ENCODE measurements at regions not wholly inside any gene's neighbourhood (a gene's known extent, or its start where the extent isn't known, plus 50 kb on each side); places are given as distances from the start of the nearest gene placed in this dataset.

GRCh38 chr2:3132966-3133365 lies 244.7 kb downstream of the EIPR1 start:
- Histone ChIP-seq H3K36me3 (ENCODE audit: insufficient read depth, low read length) (no peaks in the 10 kb centered on the region), H3K27me3 (ENCODE audit: insufficient read depth, low read length) (no peaks in the 10 kb centered on the region), H2AFZ (ENCODE audit: low read length) (no peak overlapping the region), H4K20me1 (ENCODE audit: insufficient read depth, low read length) (no peaks in the 10 kb centered on the region), H3K4me1 (ENCODE audit: insufficient read depth, low read length) (no peaks in the 10 kb centered on the region), H3K4me3 (ENCODE audit: insufficient read depth, low read length) (no peak overlapping the region), H3K4me2 (ENCODE audit: insufficient read depth, low read length) (no peak overlapping the region), H3K79me2 (ENCODE audit: insufficient read depth, low read length) (no peaks in the 10 kb centered on the region), H3K27ac (ENCODE audit: low read depth, low read length) (no peak overlapping the region), H3K9me3 (ENCODE audit: low read depth, low read length) (no peaks in the 10 kb centered on the region)
- no peak for DNase-seq (ENCODE audit: insufficient read length, low spot score, missing footprints)
- TF ChIP-seq CTCF (IDR thresholded peaks at IDR 0.05; ENCODE audit: extremely low read depth, low read depth, low read length): no peak

GRCh38 chr2:3132466-3132865 lies 245.2 kb downstream of the EIPR1 start:
- DNase-seq (ENCODE audit: insufficient read length, low spot score, missing footprints): no peak
- Histone ChIP-seq H3K27me3 (ENCODE audit: insufficient read depth, low read length) (no peaks in the 10 kb centered on the region), H3K4me3 (ENCODE audit: insufficient read depth, low read length) (no peak overlapping the region), H3K36me3 (ENCODE audit: insufficient read depth, low read length) (no peaks in the 10 kb centered on the region), H3K79me2 (ENCODE audit: insufficient read depth, low read length) (no peaks in the 10 kb centered on the region), H3K4me2 (ENCODE audit: insufficient read depth, low read length) (no peak overlapping the region), H4K20me1 (ENCODE audit: insufficient read depth, low read length) (no peaks in the 10 kb centered on the region), H3K9me3 (ENCODE audit: low read depth, low read length) (no peaks in the 10 kb centered on the region), H3K4me1 (ENCODE audit: insufficient read depth, low read length) (no peaks in the 10 kb centered on the region), H3K27ac (ENCODE audit: low read depth, low read length) (no peak overlapping the region), H2AFZ (ENCODE audit: low read length) (no peak overlapping the region)
- TF ChIP-seq CTCF (IDR thresholded peaks at IDR 0.05; ENCODE audit: extremely low read depth, low read depth, low read length): no peak

- Histone ChIP-seq H3K36me3 (ENCODE audit: insufficient read depth, low read length) (no peaks in the 10 kb centered on the region), H3K4me1 (ENCODE audit: insufficient read depth, low read length) (no peaks in the 10 kb centered on the region), H3K79me2 (ENCODE audit: insufficient read depth, low read length) (no peaks in the 10 kb centered on the region), H2AFZ (ENCODE audit: low read length) (peak overlapping the region; percentile 41), H3K4me2 (ENCODE audit: insufficient read depth, low read length) (peak overlapping the region; percentile 43), H4K20me1 (ENCODE audit: insufficient read depth, low read length) (no peaks in the 10 kb centered on the region), H3K27ac (ENCODE audit: low read depth, low read length) (no peak overlapping the region), H3K4me3 (ENCODE audit: insufficient read depth, low read length) (peak overlapping the region; percentile 28), H3K9me3 (ENCODE audit: low read depth, low read length) (no peaks in the 10 kb centered on the region), H3K27me3 (ENCODE audit: insufficient read depth, low read length) (no peaks in the 10 kb centered on the region)
- no peak for TF ChIP-seq CTCF (IDR thresholded peaks at IDR 0.05; ENCODE audit: extremely low read depth, low read depth, low read length)
- DNase-seq (ENCODE audit: insufficient read length, low spot score, missing footprints): no peak
Observed at GRCh38 chr2:3131636-3132326, 245.8 kb downstream of the EIPR1 start.

GRCh38 chr2:3130889-3131635 lies 246.6 kb downstream of the EIPR1 start:
- Histone ChIP-seq H4K20me1 (ENCODE audit: insufficient read depth, low read length) (no peaks in the 10 kb centered on the region), H3K27me3 (ENCODE audit: insufficient read depth, low read length) (no peaks in the 10 kb centered on the region), H3K79me2 (ENCODE audit: insufficient read depth, low read length) (no peaks in the 10 kb centered on the region), H3K4me1 (ENCODE audit: insufficient read depth, low read length) (no peaks in the 10 kb centered on the region), H3K36me3 (ENCODE audit: insufficient read depth, low read length) (no peaks in the 10 kb centered on the region), H3K27ac (ENCODE audit: low read depth, low read length) (no peak overlapping the region), H3K4me3 (ENCODE audit: insufficient read depth, low read length) (no peak overlapping the region), H3K4me2 (ENCODE audit: insufficient read depth, low read length) (peak overlapping the region; percentile 43), H2AFZ (ENCODE audit: low read length) (peak overlapping the region; percentile 41), H3K9me3 (ENCODE audit: low read depth, low read length) (no peaks in the 10 kb centered on the region)
- TF ChIP-seq CTCF (IDR thresholded peaks at IDR 0.05; ENCODE audit: extremely low read depth, low read depth, low read length): no peak
- DNase-seq (ENCODE audit: insufficient read length, low spot score, missing footprints): no peak

Measured in osteoblast (primary cell).